ENCODE measurements at regions not wholly inside any gene's neighbourhood (a gene's known extent, or its start where the extent isn't known, plus 50 kb on each side); places are given as distances from the start of the nearest gene placed in this dataset.

DNA sequence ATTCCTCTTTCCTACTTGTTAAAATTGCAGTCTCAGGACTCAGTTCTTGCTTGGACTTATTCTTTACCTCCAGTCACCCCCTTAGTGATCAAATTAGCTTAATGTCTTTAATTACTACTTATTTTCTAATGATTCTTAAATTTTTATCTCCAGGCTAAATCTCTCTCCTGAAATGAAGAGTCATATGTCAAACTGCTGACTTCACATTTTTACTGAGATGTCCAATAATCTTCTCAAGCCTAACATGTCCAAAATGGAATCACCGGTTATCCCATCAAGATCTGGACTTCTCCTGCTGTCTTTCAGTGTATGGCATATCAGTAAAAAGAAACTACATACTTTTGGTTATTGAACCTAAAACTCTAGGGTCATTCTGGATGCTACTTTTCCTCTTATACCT lies 332.3 kb upstream of the HTR2C start:
- 91% methylated on average over 1 of the region's 1 CpG for WGBS
- no peaks in the 10 kb centered on the region for H3K4me1 ChIP-seq (replicated peaks)
- TF ChIP-seq POLR2A (IDR thresholded peaks at IDR 0.05), result no peak
- TF ChIP-seq POLR2AphosphoS5 (IDR thresholded peaks at IDR 0.05), result no peak
- TF ChIP-seq, protein P1, sequence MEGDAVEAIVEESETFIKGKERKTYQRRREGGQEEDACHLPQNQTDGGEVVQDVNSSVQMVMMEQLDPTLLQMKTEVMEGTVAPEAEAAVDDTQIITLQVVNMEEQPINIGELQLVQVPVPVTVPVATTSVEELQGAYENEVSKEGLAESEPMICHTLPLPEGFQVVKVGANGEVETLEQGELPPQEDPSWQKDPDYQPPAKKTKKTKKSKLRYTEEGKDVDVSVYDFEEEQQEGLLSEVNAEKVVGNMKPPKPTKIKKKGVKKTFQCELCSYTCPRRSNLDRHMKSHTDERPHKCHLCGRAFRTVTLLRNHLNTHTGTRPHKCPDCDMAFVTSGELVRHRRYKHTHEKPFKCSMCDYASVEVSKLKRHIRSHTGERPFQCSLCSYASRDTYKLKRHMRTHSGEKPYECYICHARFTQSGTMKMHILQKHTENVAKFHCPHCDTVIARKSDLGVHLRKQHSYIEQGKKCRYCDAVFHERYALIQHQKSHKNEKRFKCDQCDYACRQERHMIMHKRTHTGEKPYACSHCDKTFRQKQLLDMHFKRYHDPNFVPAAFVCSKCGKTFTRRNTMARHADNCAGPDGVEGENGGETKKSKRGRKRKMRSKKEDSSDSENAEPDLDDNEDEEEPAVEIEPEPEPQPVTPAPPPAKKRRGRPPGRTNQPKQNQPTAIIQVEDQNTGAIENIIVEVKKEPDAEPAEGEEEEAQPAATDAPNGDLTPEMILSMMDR (IDR thresholded peaks at IDR 0.05), result no peak

DNA sequence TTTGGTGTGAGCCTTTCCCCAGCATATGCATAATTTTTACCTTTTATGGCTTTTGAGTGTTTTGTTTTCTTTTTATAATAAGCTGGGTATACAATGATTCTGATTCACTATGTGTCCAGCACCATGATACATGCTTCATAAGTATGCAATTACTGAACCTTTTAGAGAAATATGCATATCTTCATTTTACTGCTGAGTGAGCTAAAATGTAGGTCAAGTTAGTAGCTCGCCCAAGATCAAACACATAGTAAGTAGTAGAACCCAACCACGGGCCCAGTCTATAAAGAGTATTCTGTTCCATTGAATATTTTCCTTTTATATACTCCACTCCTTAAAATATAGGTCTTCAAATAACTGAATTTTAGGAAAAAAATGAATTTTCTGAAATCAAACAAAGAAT lies 362.4 kb upstream of the HTR2C start:
- DNase-seq (ENCODE audit: low spot score), result no peak

More for the DNA sequence above, 332.3 kb upstream of the HTR2C start:
- DNase-seq (ENCODE audit: low spot score), result no peak
- Histone ChIP-seq H3K27ac (no peak overlapping the region), H3K27me3 (replicated peaks; ENCODE audit: insufficient read depth) (no peaks in the 10 kb centered on the region), H3K36me3 (no peaks in the 10 kb centered on the region), H3K9me3 (no peaks in the 10 kb centered on the region), H3K4me3 (no peak overlapping the region)
- intact Hi-C loops (cut with DNase I), result no loop called here

DNA sequence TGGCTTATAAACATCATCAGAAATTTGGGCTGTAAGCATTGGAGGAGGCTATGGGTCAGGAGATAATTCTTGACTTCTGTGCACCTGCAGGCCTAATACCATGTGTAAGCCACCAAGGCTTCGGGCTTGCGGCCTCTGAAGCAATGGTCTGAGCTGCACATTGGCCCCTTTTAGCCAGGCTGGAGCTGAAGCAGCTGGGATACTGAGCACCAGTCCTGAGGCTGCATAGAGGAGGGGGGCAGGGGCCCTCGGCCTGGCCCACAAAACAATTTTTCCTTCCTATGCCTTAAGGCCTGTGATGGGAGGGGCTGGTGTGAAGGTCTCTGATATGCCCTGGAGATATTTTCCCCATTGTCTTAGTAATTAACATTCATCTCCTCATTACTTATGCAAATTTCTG lies 373.0 kb upstream of the HTR2C start:
- Histone ChIP-seq H3K4me3 (no peak overlapping the region), H3K9me3 (no peaks in the 10 kb centered on the region), H3K36me3 (no peaks in the 10 kb centered on the region), H3K27me3 (replicated peaks; ENCODE audit: insufficient read depth) (no peaks in the 10 kb centered on the region), H3K4me1 (replicated peaks) (no peaks in the 10 kb centered on the region), H3K27ac (no peak overlapping the region)
- TF ChIP-seq POLR2A (IDR thresholded peaks at IDR 0.05), result no peak
- TF ChIP-seq, protein P1 (IDR thresholded peaks at IDR 0.05), result no peak
- no peak for TF ChIP-seq POLR2AphosphoS5 (IDR thresholded peaks at IDR 0.05)
- DNase-seq (ENCODE audit: low spot score), result no peak
- intact Hi-C loops (cut with DNase I), result no loop called here
- 71% methylated on average over 1 of the region's 3 CpGs for WGBS

More for the DNA sequence above, 362.4 kb upstream of the HTR2C start:
- TF ChIP-seq, protein P1 (IDR thresholded peaks at IDR 0.05), result no peak
- TF ChIP-seq POLR2A (IDR thresholded peaks at IDR 0.05) (no peak), POLR2AphosphoS5 (IDR thresholded peaks at IDR 0.05) (no peak)
- 92% methylated on average over 2 of the region's 2 CpGs for WGBS
- Histone ChIP-seq H3K27ac (no peak overlapping the region), H3K4me3 (no peak overlapping the region), H3K27me3 (replicated peaks; ENCODE audit: insufficient read depth) (no peaks in the 10 kb centered on the region), H3K36me3 (no peaks in the 10 kb centered on the region), H3K9me3 (no peaks in the 10 kb centered on the region), H3K4me1 (replicated peaks) (no peaks in the 10 kb centered on the region)
- intact Hi-C loops (cut with DNase I), result no loop called here

DNA sequence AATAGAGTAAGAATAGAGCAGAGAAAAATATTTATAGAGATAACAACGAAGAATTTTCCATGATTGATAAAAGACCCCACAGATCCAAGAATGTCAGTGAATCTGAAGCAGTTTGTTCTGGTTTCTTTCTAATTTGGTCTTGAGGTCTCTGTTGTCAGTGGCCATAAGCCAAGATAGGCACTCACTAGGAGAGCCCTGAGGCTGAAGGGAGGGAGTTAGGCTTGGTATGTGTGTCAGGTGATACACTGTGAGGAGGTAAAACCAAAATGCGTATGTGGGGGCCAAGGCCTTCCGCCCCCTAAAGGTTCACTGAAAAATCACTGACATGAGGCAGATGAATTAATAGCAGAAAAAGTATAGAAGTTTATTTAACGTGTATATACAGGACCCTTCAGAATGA lies 382.3 kb upstream of the HTR2C start:
- TF ChIP-seq POLR2A (IDR thresholded peaks at IDR 0.05) (no peak), POLR2AphosphoS5 (IDR thresholded peaks at IDR 0.05) (no peak)
- TF ChIP-seq, protein P1 (IDR thresholded peaks at IDR 0.05), result no peak
- no peaks in the 10 kb centered on the region for H3K27me3 ChIP-seq (replicated peaks; ENCODE audit: insufficient read depth)
- H3K4me3 ChIP-seq, result no peak overlapping the region
- no peaks in the 10 kb centered on the region for H3K4me1 ChIP-seq (replicated peaks)
- DNase-seq (ENCODE audit: low spot score), result no peak
- no peak overlapping the region for H3K27ac ChIP-seq
- intact Hi-C loops (cut with DNase I), result no loop called here
- no peaks in the 10 kb centered on the region for H3K36me3 ChIP-seq
- H3K9me3 ChIP-seq, result no peaks in the 10 kb centered on the region
- WGBS, result 82% methylated on average over 4 of the region's 4 CpGs

DNA sequence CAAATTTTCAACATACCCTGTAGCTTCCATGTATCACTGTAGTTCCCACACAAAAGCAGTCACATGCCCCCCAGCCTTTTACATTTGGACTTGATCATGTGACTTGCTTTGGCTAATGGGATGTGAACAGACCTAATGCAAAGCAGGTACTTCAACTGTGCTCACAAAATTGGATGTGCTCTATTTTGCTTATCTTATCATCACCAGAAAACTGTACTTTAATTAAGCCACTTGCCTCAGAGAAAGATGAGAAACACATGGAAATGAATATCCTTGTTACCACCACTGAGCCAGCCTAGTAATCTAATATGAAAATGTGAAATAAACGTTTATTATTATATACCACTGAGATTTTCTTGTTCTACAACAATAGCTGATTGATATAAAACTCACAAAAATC lies 402.7 kb upstream of the HTR2C start:
- H3K27me3 ChIP-seq (replicated peaks; ENCODE audit: insufficient read depth), result no peaks in the 10 kb centered on the region
- H3K36me3 ChIP-seq, result no peaks in the 10 kb centered on the region
- 63% methylated on average over 1 of the region's 1 CpG for WGBS
- TF ChIP-seq POLR2AphosphoS5 (IDR thresholded peaks at IDR 0.05), result no peak
- TF ChIP-seq POLR2A (IDR thresholded peaks at IDR 0.05), result no peak
- TF ChIP-seq, protein P1 (IDR thresholded peaks at IDR 0.05), result no peak
- no peak for DNase-seq (ENCODE audit: low spot score)
- H3K9me3 ChIP-seq, result no peaks in the 10 kb centered on the region
- H3K27ac ChIP-seq, result no peak overlapping the region
- H3K4me1 ChIP-seq (replicated peaks), result no peaks in the 10 kb centered on the region
- intact Hi-C loops (cut with DNase I), result no loop called here
- no peak overlapping the region for H3K4me3 ChIP-seq

All from prostate gland (tissue), 2 donors.